Mesenchymal stem cell (in vitro differentiated cells and primary cell): ENCODE measurements at regions not wholly inside any gene's neighbourhood (a gene's known extent, or its start where the extent isn't known, plus 50 kb on each side); places are given as distances from the start of the nearest gene placed in this dataset.
"Not testable (repeated sequence)": the region's sequence is repeated elsewhere in the genome, so short reads cannot be mapped to it uniquely, and the experiment has no call there.

Source experiments
- DNase-seq: peaks from one replicate; pipeline ENCODE4 v3.0.0-alpha.2; 2013
- H2AFZ ChIP-seq: one replicate; pipeline ENCODE4 v1.6.1; 2013; ENCODE audit warnings: low read depth, mild to moderate bottlenecking, control low read depth, inconsistent platforms, low read length, moderate library complexity
- H2AK5ac ChIP-seq: 2 replicates; pipeline ENCODE4 v1.6.1; 2013; ENCODE audit warnings: low read length, moderate library complexity, mild to moderate bottlenecking, inconsistent platforms; ENCODE audit not compliant: severe bottlenecking
- H2BK120ac ChIP-seq: one replicate; pipeline ENCODE4 v1.6.1; 2013; ENCODE audit warnings: low read depth, mild to moderate bottlenecking, inconsistent platforms, low read length, moderate library complexity
- H2BK12ac ChIP-seq, 2 experiments: one replicate each; pipeline ENCODE4 v1.6.1; 2013; ENCODE audit warnings: inconsistent platforms in 2 of 2, low read length in 2 of 2, mild to moderate bottlenecking in 2 of 2, moderate library complexity in 2 of 2, control low read depth in 1 of 2
- H2BK15ac ChIP-seq: one replicate; pipeline ENCODE4 v1.6.1; 2013; ENCODE audit warnings: mild to moderate bottlenecking, low read depth, inconsistent platforms; ENCODE audit not compliant: poor library complexity, severe bottlenecking
- H2BK5ac ChIP-seq: 2 replicates; pipeline ENCODE4 v1.6.1; 2013; ENCODE audit warnings: low read depth, mild to moderate bottlenecking, low read length, control low read depth, inconsistent platforms; ENCODE audit not compliant: poor library complexity, severe bottlenecking
- H3K14ac ChIP-seq, 2 experiments: one replicate each; pipeline ENCODE4 v1.6.1; 2013; ENCODE audit warnings: inconsistent platforms in 2 of 2, low read length in 2 of 2, control low read depth in 1 of 2, mild to moderate bottlenecking in 1 of 2, moderate library complexity in 1 of 2
- H3K18ac ChIP-seq, 2 experiments: one replicate each; pipeline ENCODE4 v1.6.1; 2013; ENCODE audit warnings: inconsistent platforms in 2 of 2, low read length in 2 of 2, control low read depth in 1 of 2, low read depth in 1 of 2, mild to moderate bottlenecking in 1 of 2
- H3K23ac ChIP-seq, 2 experiments: one replicate each; pipeline ENCODE4 v1.6.1; 2013; ENCODE audit warnings: inconsistent platforms in 2 of 2, low read length in 2 of 2, mild to moderate bottlenecking in 2 of 2, moderate library complexity in 2 of 2, control low read depth in 1 of 2
- H3K27ac ChIP-seq: 2 replicates; pipeline ENCODE4 v1.5.1; 2013; ENCODE audit warnings: mild to moderate bottlenecking, moderate library complexity, low read length, control low read depth, inconsistent platforms; ENCODE audit not compliant: poor library complexity, severe bottlenecking
- H3K27me3 ChIP-seq, 2 experiments: 2 replicates each; pipeline versions ENCODE4 v1.6.1 to v1.7.0; 2013; ENCODE audit warnings: low read length in 2 of 2, mild to moderate bottlenecking in 2 of 2, moderate library complexity in 2 of 2, control low read depth in 1 of 2, inconsistent platforms in 1 of 2; ENCODE audit not compliant: control insufficient read depth in 1 of 2, insufficient read depth in 1 of 2
- H3K36me3 ChIP-seq, 2 experiments: 2 replicates each; pipeline versions ENCODE4 v1.6.1 to v1.7.0; 2013; ENCODE audit warnings: low read length in 2 of 2, control low read depth in 1 of 2, inconsistent platforms in 1 of 2, low read depth in 1 of 2, mild to moderate bottlenecking in 1 of 2; ENCODE audit not compliant: insufficient read depth in 2 of 2, control insufficient read depth in 1 of 2
- H3K4ac ChIP-seq, 2 experiments: one replicate each; pipeline ENCODE4 v1.6.1; 2013; ENCODE audit warnings: inconsistent platforms in 2 of 2, low read length in 2 of 2, mild to moderate bottlenecking in 2 of 2, moderate library complexity in 2 of 2, control low read depth in 1 of 2, low read depth in 1 of 2
- H3K4me1 ChIP-seq: 2 replicates; pipeline ENCODE4 v1.6.1; 2013; ENCODE audit warnings: low read depth, low read length, control low read depth; ENCODE audit not compliant: control insufficient read depth, insufficient read depth
- H3K4me2 ChIP-seq: 2 replicates; pipeline ENCODE4 v1.6.1; 2013; ENCODE audit warnings: low read length, mild to moderate bottlenecking, inconsistent platforms; ENCODE audit not compliant: poor library complexity, severe bottlenecking
- H3K4me3 ChIP-seq, 2 experiments: 2 replicates each; pipeline versions ENCODE4 v1.5.1 to v1.7.0; 2013; ENCODE audit warnings: low read length in 2 of 2, mild to moderate bottlenecking in 2 of 2, control low read depth in 1 of 2, low read depth in 1 of 2; ENCODE audit not compliant: insufficient read depth in 1 of 2
- H3K79me1 ChIP-seq: replicated peaks from 2 replicates; pipeline ENCODE4 v1.6.1; 2013; ENCODE audit warnings: mild to moderate bottlenecking, control low read depth, low read length, inconsistent platforms; ENCODE audit not compliant: poor library complexity, severe bottlenecking
- H3K9ac ChIP-seq: 2 replicates; pipeline ENCODE4 v1.7.0; 2013; ENCODE audit warnings: mild to moderate bottlenecking, low read length, moderate library complexity
- H3K9me3 ChIP-seq: 2 replicates; pipeline ENCODE4 v1.7.0; 2013; ENCODE audit warnings: mild to moderate bottlenecking, low read length; ENCODE audit not compliant: control insufficient read depth
- H4K8ac ChIP-seq: one replicate; pipeline ENCODE4 v1.6.1; 2013; ENCODE audit warnings: inconsistent platforms, mild to moderate bottlenecking, low read length, moderate library complexity
- H4K91ac ChIP-seq: one replicate; pipeline ENCODE4 v1.6.1; 2013; ENCODE audit warnings: mild to moderate bottlenecking, low read length, inconsistent platforms
- WGBS: methylation state at CpG from one replicate; pipeline ENCODE4 v1.1.7; 2013; ENCODE audit warnings: mixed read lengths; 5-methylcytosine and 5-hydroxymethylcytosine counted together

DNA sequence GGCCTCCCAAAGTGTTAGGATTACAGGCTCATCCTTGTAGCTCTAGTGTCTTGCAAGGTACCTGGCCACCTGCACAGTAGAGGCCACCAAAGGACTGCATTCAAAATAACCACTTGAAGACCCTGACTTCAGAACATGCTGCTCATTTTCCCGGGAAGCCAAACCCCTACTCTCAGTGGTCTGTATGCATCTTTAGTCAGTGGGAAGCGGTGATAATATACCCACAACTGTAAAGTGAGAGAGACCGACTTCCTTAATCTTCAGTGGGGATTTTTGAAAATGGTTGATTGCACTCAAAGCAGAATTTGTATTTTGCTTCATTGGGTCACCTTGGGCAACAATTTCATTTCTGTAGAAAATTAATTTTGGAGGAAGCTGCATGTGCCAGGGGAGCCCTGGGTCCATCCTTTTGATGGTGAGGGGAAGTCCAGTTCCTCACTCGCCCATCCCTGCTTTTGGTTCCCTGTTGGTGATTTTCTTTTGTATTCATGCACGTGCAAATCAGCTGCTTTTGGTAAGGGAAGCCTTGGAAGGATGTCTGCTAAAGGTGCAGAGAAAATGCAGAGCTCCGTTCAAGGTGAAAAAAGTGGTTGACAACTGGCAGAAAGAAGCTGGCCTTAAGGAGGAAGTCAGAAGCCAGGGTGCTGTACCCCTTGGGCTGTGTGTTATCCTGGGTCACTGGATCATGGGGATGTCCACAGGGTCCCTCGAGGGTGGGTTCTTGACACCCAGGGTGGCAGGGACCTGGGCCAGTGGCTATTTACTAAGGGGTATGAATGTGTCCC, 59.5 kb downstream of the NPIPB11 start:
- not testable (repeated sequence) for H4K91ac ChIP-seq, H4K8ac ChIP-seq, H3K36me3 ChIP-seq, H2BK5ac ChIP-seq, H3K4me3 ChIP-seq, H2AK5ac ChIP-seq, H3K4me2 ChIP-seq, H3K18ac ChIP-seq, H3K4me1 ChIP-seq, H3K9me3 ChIP-seq, H3K23ac ChIP-seq, H3K79me1 ChIP-seq, H2BK15ac ChIP-seq, DNase-seq, H3K9ac ChIP-seq, H2AFZ ChIP-seq, H3K4ac ChIP-seq, H2BK12ac ChIP-seq, H3K27me3 ChIP-seq, H3K27ac ChIP-seq, H2BK120ac ChIP-seq, H3K14ac ChIP-seq
- 98% methylated on average over 6 of the region's 7 CpGs for WGBS

DNA sequence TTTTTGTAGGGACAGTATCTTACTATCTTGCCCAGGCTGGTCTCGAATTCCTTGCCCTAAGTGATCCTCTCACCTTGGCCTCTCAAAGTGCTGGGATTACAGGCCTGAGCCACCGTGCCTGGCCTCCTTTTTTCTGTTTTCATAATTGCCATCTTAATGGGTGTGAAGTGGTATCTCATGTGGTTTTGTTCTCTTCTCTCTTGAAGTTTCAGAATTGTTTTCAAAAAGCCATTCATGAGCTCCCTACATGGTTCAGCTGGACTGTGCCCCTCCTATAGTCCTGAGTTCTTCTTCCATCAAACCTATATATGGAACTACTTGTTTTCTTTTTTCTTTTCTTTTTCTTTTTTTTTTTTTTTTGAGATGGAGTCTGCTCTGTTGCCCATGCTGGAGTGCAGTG, 60.3 kb downstream of the NPIPB11 start:
- no CpG with 5 or more reads among the region's 2 CpGs for WGBS
- not testable (repeated sequence) for H3K4ac ChIP-seq, H3K27ac ChIP-seq, H2BK15ac ChIP-seq, H2AFZ ChIP-seq, H4K8ac ChIP-seq, H2BK12ac ChIP-seq, H3K4me1 ChIP-seq, H4K91ac ChIP-seq, H3K23ac ChIP-seq, H3K4me2 ChIP-seq, H3K18ac ChIP-seq, H3K9ac ChIP-seq, H2BK120ac ChIP-seq, H2AK5ac ChIP-seq, H3K79me1 ChIP-seq, H3K36me3 ChIP-seq, H3K4me3 ChIP-seq, DNase-seq, H2BK5ac ChIP-seq, H3K14ac ChIP-seq, H3K27me3 ChIP-seq, H3K9me3 ChIP-seq

DNA sequence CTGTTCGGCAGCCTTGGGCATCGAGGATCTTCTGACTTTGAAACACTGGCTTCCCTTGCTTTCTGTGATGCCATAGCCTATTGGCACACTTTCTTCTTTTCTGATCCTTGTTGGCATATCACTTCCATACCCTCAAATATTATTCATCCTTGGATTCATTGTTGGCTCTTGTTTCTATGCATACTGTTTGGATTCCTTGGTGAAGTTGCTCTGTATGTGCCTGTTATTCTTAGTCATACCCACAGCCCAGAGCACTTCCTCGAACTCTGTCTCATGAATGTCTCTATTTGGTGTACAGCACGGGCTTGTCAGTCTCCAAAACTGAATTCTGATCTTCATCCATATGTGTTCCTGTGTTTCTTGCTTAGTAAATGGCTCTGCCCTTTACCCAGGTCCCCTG, 63.6 kb downstream of the NPIPB11 start:
- not testable (repeated sequence) for H3K27ac ChIP-seq, H4K91ac ChIP-seq, H2BK15ac ChIP-seq, H3K14ac ChIP-seq, H3K4me3 ChIP-seq, H2BK12ac ChIP-seq, H3K4me1 ChIP-seq, H4K8ac ChIP-seq, H3K4ac ChIP-seq, H3K18ac ChIP-seq, DNase-seq, H3K9ac ChIP-seq, H2AFZ ChIP-seq, H3K36me3 ChIP-seq, H3K4me2 ChIP-seq, H3K79me1 ChIP-seq, H3K9me3 ChIP-seq, H3K27me3 ChIP-seq, H2BK120ac ChIP-seq, H3K23ac ChIP-seq, H2BK5ac ChIP-seq, H2AK5ac ChIP-seq
- no CpG with 5 or more reads among the region's 4 CpGs for WGBS

DNA sequence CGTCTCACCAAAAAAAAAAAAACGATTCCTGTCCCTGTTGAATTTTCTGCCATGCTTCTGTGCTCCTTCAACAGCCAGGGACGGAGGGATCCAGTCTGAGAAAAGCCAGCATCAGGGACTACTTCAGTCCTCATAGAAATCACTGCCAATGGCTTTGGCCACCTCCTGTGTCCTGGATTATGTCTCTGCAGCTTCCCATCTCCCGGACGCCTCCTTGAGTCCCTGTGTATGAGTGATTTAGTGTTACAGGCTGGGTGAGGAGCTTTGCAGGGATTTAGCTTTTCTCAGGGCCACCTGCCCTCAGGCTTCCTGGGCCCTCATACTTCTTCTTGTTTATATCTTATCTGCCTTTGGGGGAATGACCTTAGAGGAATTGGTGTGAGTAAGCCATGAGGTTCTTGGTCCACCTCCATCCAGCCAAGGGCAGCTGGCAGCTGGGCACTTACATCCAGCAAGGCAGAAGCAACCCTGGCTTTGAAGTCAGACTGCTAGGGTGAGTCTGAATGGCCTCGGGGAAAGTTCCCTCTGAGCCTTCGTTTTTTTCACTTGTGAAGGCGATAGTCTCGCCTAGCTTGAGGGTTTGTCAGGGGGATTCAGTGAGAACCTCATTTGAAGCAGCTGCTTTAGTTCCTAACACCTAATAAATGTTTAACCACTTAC, 65.6 kb downstream of the NPIPB11 start:
- not testable (repeated sequence) for H3K18ac ChIP-seq, H2AK5ac ChIP-seq, H3K4me1 ChIP-seq, H3K9me3 ChIP-seq, H3K27me3 ChIP-seq, H3K36me3 ChIP-seq, H3K27ac ChIP-seq, H3K14ac ChIP-seq, H2AFZ ChIP-seq, H4K91ac ChIP-seq, H2BK120ac ChIP-seq, H2BK12ac ChIP-seq, H3K4me3 ChIP-seq, H3K9ac ChIP-seq, H3K4me2 ChIP-seq, H3K79me1 ChIP-seq, H3K23ac ChIP-seq, H3K4ac ChIP-seq, H4K8ac ChIP-seq, H2BK15ac ChIP-seq, H2BK5ac ChIP-seq
- WGBS = 85% methylated on average over 5 of the region's 9 CpGs
- DNase-seq = peak; percentile 12
